Pons (tissue), 1 donor: ENCODE measurements at regions not wholly inside any gene's neighbourhood (a gene's known extent, or its start where the extent isn't known, plus 50 kb on each side); places are given as distances from the start of the nearest gene placed in this dataset.

Experiments used
- DNase-seq: peaks from one replicate; pipeline ENCODE4 v3.0.0-alpha.2; 2016; ENCODE audit warnings: low spot score

DNA sequence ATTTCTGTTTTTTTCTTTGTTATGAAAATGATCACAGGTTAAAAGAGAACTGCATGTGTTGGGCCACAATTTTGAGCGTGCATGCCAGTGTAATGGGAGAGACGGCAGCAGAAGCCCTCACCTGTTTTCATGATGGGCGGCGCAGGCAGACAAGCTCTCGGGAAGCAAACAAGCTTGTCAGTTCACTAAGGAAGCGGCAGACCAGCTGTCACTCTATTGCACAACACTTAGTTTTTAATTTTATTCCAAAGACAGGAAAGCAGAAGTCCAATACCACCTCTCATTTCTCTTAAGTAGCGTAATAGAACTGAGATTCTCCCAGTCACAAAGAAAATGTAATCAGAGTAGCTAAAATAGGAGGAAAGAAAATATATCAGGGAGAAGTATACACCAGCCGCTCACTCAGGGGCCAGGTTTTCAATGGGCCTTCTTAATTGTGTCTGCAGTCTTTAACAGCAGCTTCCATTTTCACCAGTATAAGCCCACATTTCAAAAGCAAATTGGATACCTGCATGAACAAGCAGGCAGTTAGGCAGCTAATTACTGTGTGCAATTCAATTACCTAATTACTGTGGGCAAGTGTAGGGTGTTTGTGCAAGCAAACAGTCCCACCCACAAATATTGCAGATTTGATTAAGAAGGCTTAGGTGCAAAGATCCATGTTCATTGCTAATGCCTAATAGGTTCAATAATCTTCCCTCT lies 711.4 kb downstream of the DIAPH3 start:
- peak; percentile 53 for DNase-seq

DNA sequence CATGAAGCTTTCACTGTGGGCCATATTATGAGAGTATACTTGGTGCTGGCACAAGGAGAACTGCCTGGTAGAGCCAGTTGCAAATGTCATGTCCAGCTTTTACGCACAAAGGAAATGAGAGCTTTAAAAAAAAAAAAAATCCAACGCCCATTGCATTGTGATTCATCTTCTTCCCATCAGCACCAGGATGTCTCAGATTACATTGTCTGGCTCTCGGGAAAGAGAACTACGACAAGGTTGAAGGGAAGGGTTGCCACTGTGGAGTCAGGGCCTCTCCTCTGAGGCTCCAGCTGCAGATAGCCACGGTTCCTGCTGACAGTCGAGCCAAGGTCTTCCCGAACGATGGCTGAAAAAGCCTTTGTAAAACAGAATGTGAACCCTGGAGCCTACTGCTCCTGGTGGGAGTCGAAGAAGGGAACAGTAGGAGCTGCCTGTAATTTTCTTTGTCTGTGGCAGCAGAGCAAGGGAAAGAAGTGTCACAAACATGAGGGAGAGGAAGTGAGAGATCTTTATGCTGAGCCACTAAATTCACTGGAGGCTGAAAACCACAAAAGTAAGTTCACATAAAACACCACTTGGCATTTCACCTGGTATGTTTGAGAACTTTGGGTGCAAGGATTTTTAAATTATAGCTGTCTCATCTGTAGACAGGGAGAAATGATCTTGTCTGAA lies 704.7 kb downstream of the DIAPH3 start:
- DNase-seq, result peak; percentile 23

DNA sequence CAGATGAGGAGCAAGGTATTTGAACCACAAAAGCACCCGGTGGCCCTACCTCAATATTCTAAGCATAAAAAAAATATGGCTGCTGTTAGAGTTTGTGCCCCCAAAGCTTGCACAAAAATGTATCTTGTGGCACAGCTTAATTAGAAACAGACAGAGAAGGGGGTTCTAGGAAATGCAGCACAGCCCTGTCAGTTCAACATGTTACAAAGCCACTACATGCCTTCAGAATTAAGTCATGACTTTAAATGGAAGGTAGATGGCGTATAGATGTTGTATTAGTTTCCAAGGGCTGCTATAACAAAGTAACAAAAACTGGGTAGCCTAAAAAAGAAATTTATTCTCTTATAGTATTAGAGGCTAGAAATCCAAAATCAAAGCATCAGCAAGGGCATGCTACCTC lies 703.8 kb downstream of the DIAPH3 start:
- DNase-seq, result no peak

DNA sequence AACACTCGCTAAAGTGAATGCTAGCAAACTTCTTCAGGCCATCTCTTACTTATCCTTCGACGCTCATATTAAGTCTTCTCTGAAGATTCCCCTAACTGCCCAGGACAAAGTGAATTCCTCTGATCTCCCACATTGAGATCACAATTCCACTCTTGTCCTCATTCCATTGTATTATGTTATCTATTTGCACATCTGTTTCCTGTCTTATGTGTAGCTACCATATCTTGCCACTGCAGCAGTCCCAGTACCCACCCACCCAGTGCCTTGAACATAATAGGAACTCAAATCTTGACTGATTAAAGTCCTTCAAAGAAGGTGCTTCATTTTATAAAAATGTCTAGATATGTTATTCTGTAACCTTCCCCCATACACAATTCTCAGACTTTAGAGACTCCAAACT lies 702.3 kb downstream of the DIAPH3 start:
- no peak for DNase-seq

DNA sequence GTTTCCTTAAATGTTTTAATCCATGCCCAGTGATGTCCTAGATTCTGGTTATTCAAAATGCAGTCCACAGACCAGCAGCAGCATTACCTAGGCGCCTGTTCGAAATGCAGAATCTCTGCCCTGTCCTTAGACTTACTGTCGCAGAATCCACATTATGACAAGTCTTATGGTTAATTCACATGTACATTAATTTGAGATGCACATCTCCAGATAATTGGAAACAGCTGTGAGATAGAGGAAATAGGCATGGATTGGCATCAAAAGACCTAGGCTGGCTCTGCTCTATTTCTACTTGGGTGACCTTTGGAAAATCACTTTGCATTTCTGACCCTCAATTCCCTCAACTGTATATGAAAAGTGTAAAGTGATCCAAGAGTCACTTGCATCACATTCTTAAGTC lies 700.7 kb downstream of the DIAPH3 start:
- no peak for DNase-seq

DNA sequence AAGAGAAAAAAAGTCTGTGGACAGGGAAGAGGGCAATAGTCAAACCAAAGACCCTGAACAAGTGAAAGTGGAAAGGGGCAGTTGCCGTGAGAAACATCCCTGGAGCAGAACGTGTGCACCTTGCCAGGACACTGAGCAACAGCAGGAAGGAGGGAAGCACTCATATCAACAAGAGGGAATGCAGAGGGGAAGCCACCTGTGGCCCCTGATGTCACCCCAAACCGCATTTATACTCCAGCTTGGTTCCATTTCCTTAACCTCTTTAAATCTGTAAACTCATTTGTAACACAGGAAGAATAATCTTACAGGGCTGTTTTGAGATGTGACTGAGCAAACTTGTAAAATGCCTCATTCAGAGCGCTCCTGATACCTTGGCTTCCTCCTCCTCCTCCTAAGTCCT lies 698.8 kb downstream of the DIAPH3 start:
- no peak for DNase-seq

DNA sequence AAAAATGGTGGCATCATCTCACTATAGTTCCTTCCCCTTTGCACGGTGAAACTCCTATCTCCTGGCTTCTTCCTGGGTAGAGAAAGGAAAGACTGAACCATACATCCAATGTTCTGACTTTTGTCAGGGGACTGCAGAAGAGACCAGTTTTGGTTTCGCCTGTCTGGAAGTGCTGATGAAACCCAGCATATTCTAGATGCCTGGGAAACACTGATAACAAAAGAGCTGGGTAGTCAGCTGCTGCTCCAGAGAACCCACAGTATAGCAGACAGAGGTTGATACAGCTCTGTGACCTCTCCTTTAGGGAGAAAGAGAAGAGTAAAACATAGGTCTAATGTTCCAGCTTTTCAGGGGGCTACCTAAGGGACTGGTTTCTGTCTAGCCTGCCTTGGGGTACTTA lies 695.3 kb downstream of the DIAPH3 start:
- no peak for DNase-seq

DNA sequence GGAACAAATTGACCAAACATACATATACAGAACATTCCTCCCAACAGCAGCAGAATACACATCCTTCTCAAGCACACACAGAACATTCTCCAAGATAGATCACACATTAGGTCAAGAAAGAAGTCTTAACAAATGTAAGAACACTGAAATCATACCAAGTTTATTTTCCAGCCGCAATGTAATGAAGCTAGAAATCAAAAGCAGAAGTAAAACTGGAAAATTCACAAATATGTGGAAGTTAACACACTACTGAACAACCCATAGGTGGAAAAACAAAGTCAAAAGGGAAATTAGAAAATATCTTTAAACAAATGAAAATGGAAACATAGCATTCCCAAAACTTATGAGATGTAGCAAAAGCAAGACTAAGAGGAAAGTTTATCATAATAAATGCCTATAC lies 692.6 kb downstream of the DIAPH3 start:
- no peak for DNase-seq

DNA sequence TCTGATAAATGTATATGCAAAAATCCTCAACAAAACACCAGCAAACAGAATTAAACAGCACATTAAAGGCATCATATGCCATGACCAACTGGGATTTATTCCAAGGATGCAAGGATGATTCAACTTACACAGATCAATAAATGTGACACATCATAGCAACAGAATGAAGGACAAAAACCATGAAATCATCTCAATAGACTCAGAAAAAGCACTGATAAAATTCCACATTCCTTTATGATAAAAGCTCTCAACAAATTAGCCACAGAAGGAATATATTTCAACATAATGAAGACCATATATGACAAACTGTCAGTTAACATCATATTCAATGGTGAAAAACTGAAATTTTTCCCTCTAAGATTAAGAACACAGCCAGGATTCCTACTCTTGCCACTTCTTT lies 691.6 kb downstream of the DIAPH3 start:
- no peak for DNase-seq

DNA sequence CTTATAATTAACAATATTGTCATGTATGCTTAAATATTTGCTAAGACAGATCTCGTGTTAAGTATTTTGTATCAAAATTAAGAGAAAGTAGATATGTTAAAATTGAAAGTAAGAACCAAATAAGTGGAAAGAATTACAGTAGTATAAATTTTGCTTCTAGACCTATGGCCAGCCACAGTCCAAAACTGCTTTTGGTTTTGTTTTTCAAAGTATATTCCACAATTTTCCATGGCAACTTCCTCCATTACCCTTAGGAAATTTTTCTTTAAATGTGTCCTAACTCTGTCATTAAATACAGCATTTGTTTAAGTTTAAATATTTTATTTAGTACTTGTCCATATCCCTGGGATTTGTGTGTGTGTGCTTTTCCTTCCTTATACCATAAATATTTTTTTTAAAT lies 689.0 kb downstream of the DIAPH3 start:
- DNase-seq, result no peak

DNA sequence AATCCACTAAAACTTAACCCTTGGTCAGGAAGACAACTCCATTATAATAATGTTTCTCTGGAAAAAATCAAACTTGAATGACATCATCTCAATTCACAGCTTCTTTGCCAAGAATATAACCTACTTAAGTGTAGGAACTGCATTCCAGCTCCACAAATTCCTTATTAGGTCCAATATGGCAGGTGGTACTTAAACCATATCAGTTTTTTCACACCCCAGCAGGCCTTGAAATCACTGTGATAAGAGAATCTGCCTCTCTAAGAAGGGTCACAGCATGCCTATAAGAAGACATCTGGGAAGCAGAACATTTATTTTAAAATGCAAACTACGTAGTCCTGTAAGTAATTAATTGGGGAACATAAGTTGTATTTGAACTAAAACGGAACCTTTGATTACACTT lies 687.8 kb downstream of the DIAPH3 start:
- no peak for DNase-seq

DNA sequence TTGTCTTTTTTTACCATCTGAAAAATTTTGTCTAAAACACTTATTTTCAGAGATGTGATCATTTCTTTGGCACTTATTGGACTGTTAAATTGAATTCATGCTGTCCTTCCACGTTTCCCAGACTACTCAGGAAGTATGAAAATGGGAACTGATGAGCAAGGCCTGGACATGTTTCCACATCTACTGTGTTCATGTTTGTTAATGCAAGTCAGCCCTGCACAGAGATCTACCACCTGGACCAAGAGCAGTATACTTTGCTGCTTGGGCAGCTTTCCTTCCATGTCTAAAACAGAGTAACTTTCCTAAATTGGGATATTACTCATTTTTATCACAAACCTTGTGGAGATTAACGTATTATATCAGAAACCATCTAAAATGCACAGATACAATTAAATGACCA lies 687.4 kb downstream of the DIAPH3 start:
- DNase-seq, result no peak

DNA sequence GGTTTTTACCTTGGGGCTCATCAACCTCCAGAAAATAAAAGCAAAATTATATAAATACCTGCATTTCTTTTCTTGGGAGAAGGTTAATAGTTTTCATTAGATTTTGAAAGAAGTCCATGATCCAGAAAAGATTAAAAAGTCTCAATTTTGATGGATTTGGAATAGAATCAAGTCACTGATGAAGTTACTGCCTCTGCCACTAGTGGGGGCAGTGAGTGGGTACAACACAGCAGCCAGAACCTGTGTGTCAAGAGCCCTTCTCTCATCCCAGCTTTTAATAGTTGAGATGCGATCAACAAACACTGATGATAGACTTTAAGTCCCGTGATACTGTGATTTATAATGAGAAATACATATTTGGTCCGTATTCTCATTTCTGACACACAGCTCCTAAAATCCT lies 686.7 kb downstream of the DIAPH3 start:
- no peak for DNase-seq

DNA sequence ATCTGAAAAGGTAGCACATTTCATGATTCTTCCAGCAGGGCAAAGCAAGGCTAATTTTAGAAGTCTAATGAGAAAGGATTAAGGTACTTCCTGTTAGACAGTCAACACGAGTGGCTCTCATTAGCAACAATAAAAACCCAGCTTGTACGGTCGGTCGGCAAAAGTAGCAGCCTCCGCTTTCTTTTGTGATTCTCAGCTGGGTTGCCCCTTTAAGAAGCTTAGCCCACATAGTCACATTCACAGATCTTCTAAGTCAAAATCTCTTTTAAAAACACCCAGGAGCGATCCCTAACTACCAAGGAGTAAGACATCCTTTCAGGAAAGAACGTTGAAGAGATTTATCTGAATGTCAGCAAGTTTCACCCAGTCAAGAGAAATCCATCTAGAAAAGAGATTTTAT lies 684.8 kb downstream of the DIAPH3 start:
- no peak for DNase-seq

DNA sequence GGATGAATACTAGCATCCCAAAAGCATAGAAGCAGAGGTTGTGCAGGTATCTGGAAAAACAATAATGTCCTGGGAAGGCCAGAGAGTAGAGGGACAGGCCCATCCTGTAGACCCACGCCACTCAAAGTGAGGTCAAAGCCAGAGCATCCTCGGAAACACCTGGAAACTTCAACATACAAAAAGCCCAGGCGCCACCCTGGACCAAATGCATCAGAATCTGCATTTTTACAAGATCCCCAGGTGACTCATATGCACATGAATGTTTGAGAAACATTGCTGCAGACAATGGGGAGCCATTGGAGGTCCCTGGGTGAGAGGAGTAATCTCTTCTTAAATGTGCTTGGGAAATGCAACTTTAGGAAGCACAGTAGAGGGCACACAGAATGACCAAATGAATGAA lies 684.1 kb downstream of the DIAPH3 start:
- DNase-seq, result no peak

DNA sequence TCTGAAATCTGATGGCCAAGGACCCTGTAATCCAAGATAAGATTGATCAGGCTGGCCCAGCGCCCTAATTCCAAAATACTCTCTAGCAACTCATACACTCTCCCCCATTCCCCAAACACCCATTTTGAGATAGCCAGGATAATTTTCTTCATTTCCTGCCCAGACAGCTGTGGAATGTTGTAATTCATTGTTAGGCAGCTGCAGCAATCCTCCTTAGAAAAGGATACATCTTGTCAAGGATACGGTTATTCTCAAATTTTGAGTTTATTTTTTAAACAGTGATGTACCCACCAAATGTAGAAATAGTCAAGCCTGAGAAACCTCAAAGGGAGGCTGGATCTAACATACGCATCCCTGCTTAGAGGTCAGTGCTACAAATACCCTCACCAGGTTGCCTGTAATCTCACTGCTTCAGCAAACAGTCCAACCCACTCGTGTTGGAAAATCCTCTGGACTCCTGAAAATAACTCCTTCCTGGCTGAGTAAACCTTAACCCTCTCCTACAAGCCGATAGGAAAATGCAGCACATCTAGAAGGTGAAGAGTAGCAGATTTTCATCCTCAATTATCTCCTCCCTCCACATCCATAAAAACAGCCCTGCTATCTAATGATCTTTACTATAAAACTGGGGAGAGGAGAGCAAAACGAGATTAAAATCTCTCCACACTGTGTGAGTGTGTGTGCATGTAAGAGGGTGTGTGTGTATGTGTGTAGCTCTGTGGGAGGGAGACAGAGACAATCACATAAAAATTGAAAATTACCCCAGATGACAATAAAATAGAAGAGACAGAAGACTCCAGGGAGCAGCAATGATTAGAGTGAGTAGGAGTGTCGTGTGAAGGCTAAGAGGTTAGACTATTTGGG lies 683.1 kb downstream of the DIAPH3 start:
- DNase-seq, result no peak

DNA sequence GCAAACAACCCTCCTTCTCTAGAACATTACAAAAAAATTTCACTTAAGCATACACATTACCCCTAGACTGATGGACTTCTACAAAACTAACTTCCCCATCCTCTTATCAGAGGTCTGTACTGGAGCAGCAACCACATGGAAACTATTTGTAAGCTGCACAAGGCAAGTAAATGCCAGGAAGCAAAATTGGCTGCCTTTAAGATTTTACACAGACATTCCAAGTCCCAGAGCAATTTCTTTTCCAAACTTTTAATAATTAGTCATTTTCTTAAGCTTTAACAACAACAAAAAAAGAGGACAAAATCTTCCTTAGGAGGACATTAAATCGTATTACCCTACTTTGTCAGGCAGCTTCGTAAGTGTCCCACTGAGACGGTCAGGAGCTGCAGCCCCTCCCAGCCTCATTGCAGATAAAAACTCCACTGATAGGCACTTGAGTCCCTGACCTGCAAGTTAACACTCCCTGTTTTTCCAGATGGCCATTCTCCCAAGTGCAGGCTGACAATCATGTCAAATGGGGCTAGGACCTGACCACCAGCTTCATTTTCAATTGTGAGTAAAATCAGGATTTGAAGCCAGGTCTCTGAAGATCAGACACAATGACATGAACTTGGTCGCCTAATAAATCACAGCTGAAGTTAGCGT lies 680.1 kb downstream of the DIAPH3 start:
- no peak for DNase-seq

DNA sequence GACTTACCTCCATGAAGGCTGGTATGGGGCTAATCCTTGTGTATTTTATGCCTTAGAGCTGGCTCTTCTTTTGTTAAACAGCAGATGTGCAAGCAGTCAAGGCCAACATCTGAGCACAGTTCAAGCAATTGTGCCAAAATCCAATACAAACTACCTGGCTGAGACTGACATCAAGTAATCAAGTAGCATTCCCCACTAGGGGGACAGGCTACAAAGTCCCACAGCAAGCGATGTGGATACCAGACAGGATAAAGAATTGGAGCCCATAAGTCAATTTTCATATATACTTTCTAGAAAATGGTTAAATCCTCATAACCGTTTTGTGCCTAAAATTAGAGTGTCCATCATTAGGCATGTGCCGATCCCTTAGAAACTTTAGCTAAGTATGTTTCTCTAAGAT lies 675.8 kb downstream of the DIAPH3 start:
- DNase-seq, result no peak

DNA sequence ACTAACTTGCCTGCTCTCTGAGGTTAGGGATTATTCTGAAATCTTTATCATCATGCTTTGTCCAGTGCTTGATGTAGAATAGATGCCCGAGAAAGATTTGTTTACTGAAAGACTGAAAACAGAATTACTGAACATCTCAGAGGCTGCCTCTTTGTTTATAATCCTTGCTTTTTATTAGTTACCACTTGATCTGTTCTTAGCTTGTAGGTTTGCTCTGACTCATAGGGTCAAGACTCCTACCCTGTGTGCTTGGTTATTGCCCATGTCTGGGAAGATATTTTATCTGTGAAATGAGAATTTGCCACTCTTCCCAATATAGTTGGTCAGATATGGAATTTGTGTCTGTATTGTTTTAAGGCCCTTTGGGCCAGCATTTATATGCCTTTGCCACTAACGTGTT lies 675.3 kb downstream of the DIAPH3 start:
- no peak for DNase-seq

DNA sequence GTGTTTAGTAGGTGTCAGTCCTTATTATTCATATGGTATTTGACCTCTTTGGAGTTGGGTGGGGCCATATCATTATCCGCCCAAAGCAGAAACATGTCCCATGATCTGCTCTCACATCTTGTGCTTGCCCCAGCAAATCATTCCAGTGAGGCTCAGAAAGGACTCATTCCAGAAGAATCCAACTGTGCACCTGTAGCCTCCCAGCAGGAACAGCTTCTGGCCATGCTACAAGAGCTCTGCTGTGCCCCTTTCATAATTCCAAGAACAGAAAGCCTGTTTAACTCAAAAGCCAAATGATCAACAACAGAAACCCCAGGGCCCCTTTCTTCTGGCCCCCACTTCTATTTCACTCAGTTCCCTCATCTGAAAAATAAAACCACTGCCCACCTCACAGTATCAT lies 673.1 kb downstream of the DIAPH3 start:
- no peak for DNase-seq

DNA sequence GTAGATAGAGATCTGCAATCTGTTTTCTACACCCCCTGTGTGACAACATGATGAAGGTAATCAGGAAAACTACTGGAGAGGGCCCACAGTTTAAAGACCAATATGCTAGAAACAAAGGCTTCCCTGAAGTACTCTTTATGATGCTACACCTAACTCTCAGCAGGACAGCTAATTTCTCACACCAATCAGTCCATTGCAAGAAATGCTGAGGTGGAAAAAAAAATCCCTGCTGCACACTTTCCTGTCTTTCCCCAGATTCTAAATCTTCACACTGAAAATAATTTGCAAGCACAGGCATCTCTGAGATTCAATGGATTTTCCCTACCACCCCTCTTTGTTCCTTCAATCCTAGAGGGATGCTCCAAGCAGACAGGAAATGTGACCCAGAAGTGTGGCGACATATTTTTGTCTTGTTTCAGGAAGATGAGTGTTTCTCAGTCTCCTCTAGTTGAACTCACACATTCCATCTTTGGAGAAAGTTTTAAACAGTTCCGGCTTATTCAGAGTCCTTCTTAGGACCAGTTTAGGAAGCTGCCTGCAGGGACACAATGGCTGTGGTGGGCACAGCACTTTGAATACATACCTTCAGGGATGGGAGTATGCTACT lies 671.6 kb downstream of the DIAPH3 start:
- DNase-seq, result no peak

DNA sequence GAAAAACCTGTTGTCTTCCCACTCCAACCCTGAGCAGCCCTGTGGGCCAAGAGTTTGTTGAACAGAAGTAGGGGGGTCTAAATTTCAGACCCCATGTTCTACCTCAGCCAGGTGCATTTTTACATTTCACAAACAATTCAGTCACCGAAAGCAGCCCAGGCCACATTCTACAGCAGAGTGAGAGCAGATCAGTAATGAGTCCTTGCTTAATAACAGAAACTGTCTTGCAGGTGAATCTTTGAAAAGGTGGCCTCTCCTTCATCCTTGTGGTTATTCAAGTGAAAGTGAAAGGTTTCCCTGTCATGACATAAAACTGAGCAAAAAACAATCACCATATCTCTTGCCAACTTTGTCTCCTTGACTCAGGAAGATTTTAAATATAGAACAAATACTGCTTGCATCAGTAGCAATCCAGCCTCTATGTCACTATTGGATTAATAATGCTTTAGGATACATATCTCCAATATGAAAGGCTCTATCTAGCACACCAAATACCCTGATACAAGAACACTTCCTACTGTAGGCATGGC lies 670.2 kb downstream of the DIAPH3 start:
- no peak for DNase-seq
